Endometrial microvascular endothelial cells (primary cell): ENCODE measurements at regions not wholly inside any gene's neighbourhood (a gene's known extent, or its start where the extent isn't known, plus 50 kb on each side); places are given as distances from the start of the nearest gene placed in this dataset.

ENCODE experiments used
- in situ Hi-C: cut with HindIII; loops from 2 replicates; pipeline ENCODE4 v1.10.0; 2017; ENCODE audit warnings: low sequenced_read_pairs, low pct_unique_long_range_greater_than_20kb; ENCODE audit errors: inconsistent ontology term

GRCh38 chr1:17895401-17895800 is 140.3 kb downstream of the ACTL8 start:
- in situ Hi-C loops, result no loop called here

GRCh38 chr1:17895986-17896385 is 140.9 kb downstream of the ACTL8 start:
- in situ Hi-C loops, result no loop called here

- in situ Hi-C loops, result no loop called here
Observed at GRCh38 chr1:17903386-17903785, 148.3 kb downstream of the ACTL8 start.

- in situ Hi-C loops, result no loop called here
Observed at GRCh38 chr1:17904290-17904689, 149.2 kb downstream of the ACTL8 start.

GRCh38 chr1:17907999-17908398 is 152.9 kb downstream of the ACTL8 start:
- in situ Hi-C loops, result no loop called here

- in situ Hi-C loops, result no loop called here
Observed at GRCh38 chr1:17908945-17909344, 153.8 kb downstream of the ACTL8 start.

- in situ Hi-C loops, result no loop called here
Observed at GRCh38 chr1:17909634-17910033, 154.5 kb downstream of the ACTL8 start.

GRCh38 chr1:17911791-17912190 is 156.7 kb downstream of the ACTL8 start:
- in situ Hi-C loops, result no loop called here

GRCh38 chr1:17912491-17912890 is 157.4 kb downstream of the ACTL8 start:
- in situ Hi-C loops, result no loop called here

GRCh38 chr1:17913326-17914115 is 158.4 kb downstream of the ACTL8 start:
- in situ Hi-C loops, result no loop called here

GRCh38 chr1:17914131-17914530 is 159.0 kb downstream of the ACTL8 start:
- in situ Hi-C loops, result no loop called here

- in situ Hi-C loops, result no loop called here
Observed at GRCh38 chr1:17914987-17915386, 159.9 kb downstream of the ACTL8 start.

GRCh38 chr1:17915511-17916197 is 160.5 kb downstream of the ACTL8 start:
- in situ Hi-C loops, result no loop called here

- in situ Hi-C loops, result no loop called here
Observed at GRCh38 chr1:17916702-17917101, 161.6 kb downstream of the ACTL8 start.

GRCh38 chr1:17919525-17920439 is 164.6 kb downstream of the ACTL8 start:
- in situ Hi-C loops, result no loop called here

GRCh38 chr1:17920881-17921640 is 165.9 kb downstream of the ACTL8 start:
- in situ Hi-C loops, result no loop called here

GRCh38 chr1:17922833-17923232 is 167.7 kb downstream of the ACTL8 start:
- in situ Hi-C loops, result no loop called here

- in situ Hi-C loops, result no loop called here
Observed at GRCh38 chr1:17923666-17924065, 168.5 kb downstream of the ACTL8 start.

- in situ Hi-C loops, result no loop called here
Observed at GRCh38 chr1:17924578-17924977, 169.4 kb downstream of the ACTL8 start.
